BE2C (cell line): ENCODE measurements at regions not wholly inside any gene's neighbourhood (a gene's known extent, or its start where the extent isn't known, plus 50 kb on each side); places are given as distances from the start of the nearest gene placed in this dataset.
A peak's percentile ranks its signal among the peaks of the same experiment; 100 is the strongest.

Experiments used
- DNase-seq: peaks from one replicate; pipeline ENCODE4 v3.0.0-alpha.2; 2020
- H3K27me3 ChIP-seq: fragments of 250-450 bp; sonication (Bioruptor Pico); 2 replicates; pipeline ENCODE4 v1.5.1; 2020; ENCODE audit warnings: mild to moderate bottlenecking
- H3K36me3 ChIP-seq: fragments of 250-450 bp; sonication (Bioruptor Pico); 2 replicates; pipeline ENCODE4 v1.5.1; 2020; ENCODE audit warnings: mild to moderate bottlenecking
- H3K4me1 ChIP-seq: fragments of 250-450 bp; sonication (Bioruptor Pico); 2 replicates; pipeline ENCODE4 v1.5.1; 2020
- H3K4me3 ChIP-seq: 2 replicates; pipeline ENCODE4 v1.5.1; 2011; ENCODE audit warnings: low read depth, low read length
- H3K9me3 ChIP-seq: fragments of 250-450 bp; sonication (Bioruptor Pico); 2 replicates; pipeline ENCODE4 v1.5.1; 2020
- CTCF ChIP-seq: IDR thresholded peaks from 2 replicates; pipeline ENCODE4 v1.5.1; 2012; ENCODE audit warnings: mild to moderate bottlenecking, low read depth, low read length

DNA sequence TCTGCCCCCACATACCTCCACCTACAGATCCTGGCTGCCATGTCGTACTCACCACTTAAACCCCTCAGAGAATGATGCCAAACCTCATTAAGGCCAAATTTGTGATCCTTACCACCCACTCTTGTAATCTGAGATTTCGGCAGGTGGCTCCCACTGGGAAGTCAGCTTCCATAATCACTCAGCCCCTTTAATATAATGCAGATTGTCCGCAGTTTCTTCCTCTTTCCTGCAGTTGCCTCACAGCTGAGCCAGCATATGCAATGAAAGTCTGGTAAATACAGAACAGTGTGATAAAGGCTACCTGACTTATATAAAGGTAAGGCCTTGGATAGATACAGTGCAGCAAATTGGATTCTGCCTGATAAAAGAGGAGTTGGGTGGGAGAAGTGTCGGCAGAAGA, 515.2 kb upstream of the TENM4 start:
- Histone ChIP-seq H3K36me3 (no peaks in the 10 kb centered on the region), H3K4me1 (no peaks in the 10 kb centered on the region), H3K27me3 (no peaks in the 10 kb centered on the region), H3K9me3 (no peaks in the 10 kb centered on the region), H3K4me3 (no peak overlapping the region)
- TF ChIP-seq CTCF: no peak
- no peak for DNase-seq

DNA sequence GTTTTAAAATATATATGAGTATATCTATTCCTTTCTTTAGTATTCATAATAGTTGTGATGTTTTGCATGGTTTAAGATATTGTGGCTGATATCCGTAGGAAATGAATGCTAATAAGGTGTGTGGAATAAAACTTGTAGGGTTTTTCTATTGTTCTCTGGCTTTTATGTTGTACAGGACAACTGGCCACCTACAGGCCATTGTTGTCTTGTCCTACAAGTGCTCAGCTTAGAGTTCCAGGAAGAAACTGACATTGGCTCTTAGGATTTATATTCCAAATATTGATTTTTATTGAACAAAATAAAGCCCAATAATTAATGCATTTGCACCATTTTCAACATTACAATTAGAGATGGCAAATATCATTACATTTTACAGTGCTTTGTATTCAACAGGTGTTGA, 512.8 kb upstream of the TENM4 start:
- no peaks in the 10 kb centered on the region for H3K9me3 ChIP-seq
- no peaks in the 10 kb centered on the region for H3K36me3 ChIP-seq
- no peak for DNase-seq
- no peak overlapping the region for H3K4me3 ChIP-seq
- H3K27me3 ChIP-seq: no peaks in the 10 kb centered on the region; the same call in 1 of the 2 replicates
- TF ChIP-seq CTCF: 0 out of 2 replicates have a peak, but pooled peaks have one; percentile 2
- H3K4me1 ChIP-seq: no peaks in the 10 kb centered on the region

GRCh38 chr11:79950741-79951140, 509.9 kb upstream of the TENM4 start:
- TF ChIP-seq CTCF: no peak
- no peaks in the 10 kb centered on the region; the same call in 1 of the 2 replicates for H3K27me3 ChIP-seq

GRCh38 chr11:79950172-79950571, 509.3 kb upstream of the TENM4 start:
- no peak overlapping the region for H3K4me3 ChIP-seq

More at GRCh38 chr11:79950741-79951140, 509.9 kb upstream of the TENM4 start:
- DNase-seq: no peak
- Histone ChIP-seq H3K9me3 (no peaks in the 10 kb centered on the region), H3K36me3 (no peaks in the 10 kb centered on the region), H3K4me3 (no peak overlapping the region), H3K4me1 (no peaks in the 10 kb centered on the region)

GRCh38 chr11:79949574-79949973, 508.7 kb upstream of the TENM4 start:
- TF ChIP-seq CTCF: no peak
- no peaks in the 10 kb centered on the region for H3K4me1 ChIP-seq
- H3K4me3 ChIP-seq: no peak overlapping the region
- H3K27me3 ChIP-seq: no peaks in the 10 kb centered on the region; the same call in 1 of the 2 replicates
- no peak for DNase-seq
- no peaks in the 10 kb centered on the region for H3K9me3 ChIP-seq
- H3K36me3 ChIP-seq: no peaks in the 10 kb centered on the region

More at GRCh38 chr11:79950172-79950571, 509.3 kb upstream of the TENM4 start:
- no peak for DNase-seq
- H3K9me3 ChIP-seq: no peaks in the 10 kb centered on the region
- TF ChIP-seq CTCF: no peak
- no peaks in the 10 kb centered on the region for H3K4me1 ChIP-seq
- H3K27me3 ChIP-seq: no peaks in the 10 kb centered on the region; the same call in 1 of the 2 replicates
- no peaks in the 10 kb centered on the region for H3K36me3 ChIP-seq

GRCh38 chr11:79942646-79943045, 501.8 kb upstream of the TENM4 start:
- Histone ChIP-seq H3K4me1 (no peaks in the 10 kb centered on the region), H3K4me3 (no peak overlapping the region), H3K27me3 (no peaks in the 10 kb centered on the region), H3K9me3 (no peaks in the 10 kb centered on the region), H3K36me3 (no peaks in the 10 kb centered on the region)
- DNase-seq: no peak
- no peak for TF ChIP-seq CTCF
